Skin of body (tissue), 1 donor: ENCODE measurements at regions not wholly inside any gene's neighbourhood (a gene's known extent, or its start where the extent isn't known, plus 50 kb on each side); places are given as distances from the start of the nearest gene placed in this dataset.

ENCODE experiments used
- DNase-seq: peaks from one replicate; lab custom pipeline; 2025; lab: John Stamatoyannopoulos, UW

- DNase-seq = no peak
Observed at GRCh38 chr3:127351775-127352350, 64.0 kb upstream of the PRR20G start.

GRCh38 chr3:127351321-127351720, 63.5 kb upstream of the PRR20G start:
- DNase-seq = no peak

GRCh38 chr3:127350172-127351050, 62.6 kb upstream of the PRR20G start:
- no peak for DNase-seq

- no peak for DNase-seq
Observed at GRCh38 chr3:127349501-127350171, 61.8 kb upstream of the PRR20G start.

- DNase-seq = no peak
Observed at GRCh38 chr3:127342735-127343134, 54.9 kb upstream of the PRR20G start.

GRCh38 chr3:127339928-127340861, 52.3 kb upstream of the PRR20G start:
- no peak for DNase-seq

GRCh38 chr3:127339016-127339415, 51.2 kb upstream of the PRR20G start:
- DNase-seq = no peak

GRCh38 chr3:127337911-127338531, 50.2 kb upstream of the PRR20G start:
- DNase-seq = no peak
